Keratinocyte (primary cell): ENCODE measurements at regions not wholly inside any gene's neighbourhood (a gene's known extent, or its start where the extent isn't known, plus 50 kb on each side); places are given as distances from the start of the nearest gene placed in this dataset.

Experiments
- DNase-seq: peaks from one replicate; pipeline ENCODE4 v3.0.0-alpha.2; 2011; ENCODE audit warnings: low read depth, missing footprints, low spot score
- FAIRE-seq: peaks from 2 replicates; lab custom pipeline; 2011; peaks lifted over from hg19 to GRCh38; lab: Jason Lieb, UNC
- H2AFZ ChIP-seq: 2 replicates; pipeline ENCODE4 v1.6.0; 2012; ENCODE audit warnings: low read length, control low read depth, inconsistent platforms; ENCODE audit not compliant: control insufficient read depth
- H3K27ac ChIP-seq: 2 replicates; pipeline ENCODE4 v1.5.1; 2011; ENCODE audit warnings: low read length; ENCODE audit not compliant: control insufficient read depth, insufficient read depth
- H3K27me3 ChIP-seq: 3 replicates; pipeline ENCODE4 v1.6.0; 2011; ENCODE audit warnings: low read length; ENCODE audit not compliant: control insufficient read depth, insufficient read depth; ENCODE audit errors: extremely low read depth
- H3K36me3 ChIP-seq, 2 experiments: 2 replicates in 1 of 2; 3 replicates in 1 of 2; pipeline ENCODE4 v1.5.1; 2011; ENCODE audit warnings: low read length in 2 of 2, mild to moderate bottlenecking in 1 of 2; ENCODE audit not compliant: control insufficient read depth in 2 of 2, insufficient read depth in 2 of 2; ENCODE audit errors: extremely low read depth in 1 of 2
- H3K4me1 ChIP-seq: 3 replicates; pipeline ENCODE4 v1.5.1; 2011; ENCODE audit warnings: low read length; ENCODE audit not compliant: control insufficient read depth, insufficient read depth; ENCODE audit errors: extremely low read depth
- H3K4me2 ChIP-seq: 3 replicates; pipeline ENCODE4 v1.6.0; 2011; ENCODE audit warnings: low read depth, low read length; ENCODE audit not compliant: control insufficient read depth, insufficient read depth; ENCODE audit errors: extremely low read depth
- H3K4me3 ChIP-seq, 3 experiments: fragments of 200-600 bp in 1 of 3; sonication (generic) in 1 of 3; 2 replicates in 2 of 3; 3 replicates in 1 of 3; pipeline ENCODE4 v1.5.1; 2011 to 2016; ENCODE audit warnings: low read length in 3 of 3, mild to moderate bottlenecking in 3 of 3, control low read depth in 2 of 3, inconsistent platforms in 1 of 3, low read depth in 1 of 3, mixed read lengths in 1 of 3, mixed run types in 1 of 3, moderate library complexity in 1 of 3; ENCODE audit not compliant: control insufficient read depth in 2 of 3, insufficient read depth in 2 of 3; ENCODE audit errors: extremely low read depth in 1 of 3
- H3K79me2 ChIP-seq: 2 replicates; pipeline ENCODE4 v1.6.0; 2012; ENCODE audit warnings: low read length; ENCODE audit not compliant: control insufficient read depth, insufficient read depth
- H3K9ac ChIP-seq: 3 replicates; pipeline ENCODE4 v1.6.0; 2011; ENCODE audit warnings: low read length; ENCODE audit not compliant: control insufficient read depth, insufficient read depth; ENCODE audit errors: extremely low read depth
- H3K9me1 ChIP-seq: 3 replicates; pipeline ENCODE4 v1.6.0; 2011; ENCODE audit warnings: low read length; ENCODE audit not compliant: control insufficient read depth, insufficient read depth; ENCODE audit errors: extremely low read depth
- H3K9me3 ChIP-seq: 2 replicates; pipeline ENCODE4 v1.5.1; 2012; ENCODE audit warnings: low read depth, low read length; ENCODE audit not compliant: control insufficient read depth
- H4K20me1 ChIP-seq: 3 replicates; pipeline ENCODE4 v1.6.0; 2011; ENCODE audit warnings: low read length; ENCODE audit not compliant: control insufficient read depth, insufficient read depth; ENCODE audit errors: extremely low read depth
- EZH2 ChIP-seq: IDR thresholded peaks from one replicate; pipeline ENCODE4 v1.6.1; 2012; ENCODE audit warnings: inconsistent platforms, mild to moderate bottlenecking, low read length, moderate library complexity
- dilution Hi-C: fragments of 300-500 bp; cut with MboI; formaldehyde crosslinking; loops from one replicate; pipeline ENCODE4 v1.7.0; 2020; ENCODE audit warnings: low sequenced_read_pairs; ENCODE audit not compliant: extremely low pct_ligation_motif_present
- TF ChIP-seq, protein P1 (sequence below), 3 experiments: IDR thresholded peaks in 1 of 3; conservative IDR thresholded peaks in 1 of 3; optimal IDR thresholded peaks in 1 of 3; 2 replicates in 2 of 3; 3 replicates in 1 of 3; pipeline versions ENCODE3 to v1.5.1; 2011; ENCODE audit warnings: low read length in 3 of 3, mild to moderate bottlenecking in 3 of 3, moderate library complexity in 2 of 3, control low read depth in 1 of 3, inconsistent platforms in 1 of 3; ENCODE audit not compliant: insufficient read depth in 2 of 3; ENCODE audit errors: extremely low read depth in 1 of 3

DNA sequence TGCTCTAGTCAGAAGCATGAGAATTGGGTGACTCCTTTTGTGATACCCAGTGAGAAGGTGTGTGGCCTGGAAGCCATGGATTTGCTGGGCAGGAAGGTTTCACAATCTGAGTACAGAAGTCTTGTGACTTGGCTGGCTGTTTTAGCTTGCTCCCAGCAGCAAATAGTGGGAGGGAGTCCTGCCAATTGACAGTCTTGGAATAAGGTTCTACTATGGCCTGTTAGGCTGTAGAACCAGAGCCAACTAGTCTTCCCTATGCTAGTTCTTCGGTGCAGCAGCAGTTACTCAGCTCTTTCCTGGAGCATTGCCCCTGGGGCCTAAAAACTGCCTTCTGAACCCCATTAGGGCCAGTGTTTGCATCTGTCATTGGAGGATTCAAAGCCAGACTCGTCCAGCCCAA, 1935.4 kb upstream of the PCDH20 start:
- FAIRE-seq (no peak), DNase-seq (no peak)
- TF ChIP-seq, protein P1, sequence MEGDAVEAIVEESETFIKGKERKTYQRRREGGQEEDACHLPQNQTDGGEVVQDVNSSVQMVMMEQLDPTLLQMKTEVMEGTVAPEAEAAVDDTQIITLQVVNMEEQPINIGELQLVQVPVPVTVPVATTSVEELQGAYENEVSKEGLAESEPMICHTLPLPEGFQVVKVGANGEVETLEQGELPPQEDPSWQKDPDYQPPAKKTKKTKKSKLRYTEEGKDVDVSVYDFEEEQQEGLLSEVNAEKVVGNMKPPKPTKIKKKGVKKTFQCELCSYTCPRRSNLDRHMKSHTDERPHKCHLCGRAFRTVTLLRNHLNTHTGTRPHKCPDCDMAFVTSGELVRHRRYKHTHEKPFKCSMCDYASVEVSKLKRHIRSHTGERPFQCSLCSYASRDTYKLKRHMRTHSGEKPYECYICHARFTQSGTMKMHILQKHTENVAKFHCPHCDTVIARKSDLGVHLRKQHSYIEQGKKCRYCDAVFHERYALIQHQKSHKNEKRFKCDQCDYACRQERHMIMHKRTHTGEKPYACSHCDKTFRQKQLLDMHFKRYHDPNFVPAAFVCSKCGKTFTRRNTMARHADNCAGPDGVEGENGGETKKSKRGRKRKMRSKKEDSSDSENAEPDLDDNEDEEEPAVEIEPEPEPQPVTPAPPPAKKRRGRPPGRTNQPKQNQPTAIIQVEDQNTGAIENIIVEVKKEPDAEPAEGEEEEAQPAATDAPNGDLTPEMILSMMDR (optimal IDR thresholded peaks at IDR 0.05 in 1 of 3, IDR thresholded peaks at IDR 0.05 in 1 of 3, conservative IDR thresholded peaks at IDR 0.05 in 1 of 3; ENCODE audit: extremely low read depth in 1 of 3, insufficient read depth in 2 of 3, low read length in 3 of 3) = no peak
- TF ChIP-seq EZH2 = no peak
- no peaks in the 10 kb centered on the region for H3K4me1 ChIP-seq
- H3K9me1 ChIP-seq = no peaks in the 10 kb centered on the region
- no peaks in the 10 kb centered on the region for H4K20me1 ChIP-seq
- H3K27me3 ChIP-seq = no peaks in the 10 kb centered on the region
- H3K4me2 ChIP-seq = no peak overlapping the region
- H3K27ac ChIP-seq = no peak overlapping the region
- H3K36me3 ChIP-seq = no peaks in the 10 kb centered on the region
- dilution Hi-C loops = no loop called here
- H3K79me2 ChIP-seq = no peaks in the 10 kb centered on the region
- no peak overlapping the region for H3K9ac ChIP-seq
- H3K4me3 ChIP-seq = no peak overlapping the region
- H2AFZ ChIP-seq = no peak overlapping the region
- H3K9me3 ChIP-seq = no peaks in the 10 kb centered on the region

DNA sequence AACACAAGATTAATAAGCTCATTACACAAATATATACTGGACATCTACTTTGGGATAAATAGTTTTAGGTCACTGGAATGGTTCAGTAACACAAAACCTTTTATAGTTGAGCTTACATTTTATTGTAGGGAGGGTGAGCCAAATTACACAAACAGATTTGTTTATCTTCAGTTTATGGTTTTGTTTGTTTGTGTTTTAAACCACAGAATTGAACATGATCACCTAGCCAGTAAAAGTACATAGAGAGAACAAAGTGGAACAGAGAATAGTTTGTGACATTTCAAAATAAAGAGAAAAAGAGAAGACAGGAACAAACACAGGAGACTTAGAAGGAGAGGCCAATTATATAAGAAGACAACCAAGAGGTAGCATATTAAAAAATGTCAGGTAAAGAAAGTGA, 1930.2 kb upstream of the PCDH20 start:
- Histone ChIP-seq H3K9me1 (no peaks in the 10 kb centered on the region), H3K79me2 (no peaks in the 10 kb centered on the region), H4K20me1 (no peaks in the 10 kb centered on the region), H3K36me3 (no peaks in the 10 kb centered on the region), H2AFZ (no peak overlapping the region), H3K27me3 (no peaks in the 10 kb centered on the region), H3K4me1 (no peaks in the 10 kb centered on the region), H3K9ac (no peak overlapping the region), H3K4me3 (no peak overlapping the region), H3K27ac (no peak overlapping the region), H3K9me3 (no peaks in the 10 kb centered on the region), H3K4me2 (no peak overlapping the region)
- FAIRE-seq (no peak), DNase-seq (no peak)
- no peak for TF ChIP-seq EZH2
- TF ChIP-seq, protein P1 (optimal IDR thresholded peaks at IDR 0.05 in 1 of 3, IDR thresholded peaks at IDR 0.05 in 1 of 3, conservative IDR thresholded peaks at IDR 0.05 in 1 of 3; ENCODE audit: extremely low read depth in 1 of 3, insufficient read depth in 2 of 3, low read length in 3 of 3) = no peak
- dilution Hi-C loops = no loop called here
